ENCODE measurements at regions not wholly inside any gene's neighbourhood (a gene's known extent, or its start where the extent isn't known, plus 50 kb on each side); places are given as distances from the start of the nearest gene placed in this dataset.

GRCh38 chr6:169005166-169005565 lies 248.5 kb downstream of the THBS2 start:
- TF ChIP-seq POLR2AphosphoS5 (IDR thresholded peaks at IDR 0.05; ENCODE audit: low read depth, low read length) (no peak), TAF1 (IDR thresholded peaks at IDR 0.05; ENCODE audit: borderline replicate concordance, low read depth, low read length) (no peak), POLR2A (IDR thresholded peaks at IDR 0.05; ENCODE audit: low read depth, low read length) (no peak)

Data from GM12892 (cell line).